ENCODE measurements at regions not wholly inside any gene's neighbourhood (a gene's known extent, or its start where the extent isn't known, plus 50 kb on each side); places are given as distances from the start of the nearest gene placed in this dataset.
"Not testable (repeated sequence)": the region's sequence is repeated elsewhere in the genome, so short reads cannot be mapped to it uniquely, and the experiment has no call there.

GRCh38 chr10:105770524-105771212, 1129.6 kb downstream of the SORCS3 start:
- no peak for DNase-seq

DNA sequence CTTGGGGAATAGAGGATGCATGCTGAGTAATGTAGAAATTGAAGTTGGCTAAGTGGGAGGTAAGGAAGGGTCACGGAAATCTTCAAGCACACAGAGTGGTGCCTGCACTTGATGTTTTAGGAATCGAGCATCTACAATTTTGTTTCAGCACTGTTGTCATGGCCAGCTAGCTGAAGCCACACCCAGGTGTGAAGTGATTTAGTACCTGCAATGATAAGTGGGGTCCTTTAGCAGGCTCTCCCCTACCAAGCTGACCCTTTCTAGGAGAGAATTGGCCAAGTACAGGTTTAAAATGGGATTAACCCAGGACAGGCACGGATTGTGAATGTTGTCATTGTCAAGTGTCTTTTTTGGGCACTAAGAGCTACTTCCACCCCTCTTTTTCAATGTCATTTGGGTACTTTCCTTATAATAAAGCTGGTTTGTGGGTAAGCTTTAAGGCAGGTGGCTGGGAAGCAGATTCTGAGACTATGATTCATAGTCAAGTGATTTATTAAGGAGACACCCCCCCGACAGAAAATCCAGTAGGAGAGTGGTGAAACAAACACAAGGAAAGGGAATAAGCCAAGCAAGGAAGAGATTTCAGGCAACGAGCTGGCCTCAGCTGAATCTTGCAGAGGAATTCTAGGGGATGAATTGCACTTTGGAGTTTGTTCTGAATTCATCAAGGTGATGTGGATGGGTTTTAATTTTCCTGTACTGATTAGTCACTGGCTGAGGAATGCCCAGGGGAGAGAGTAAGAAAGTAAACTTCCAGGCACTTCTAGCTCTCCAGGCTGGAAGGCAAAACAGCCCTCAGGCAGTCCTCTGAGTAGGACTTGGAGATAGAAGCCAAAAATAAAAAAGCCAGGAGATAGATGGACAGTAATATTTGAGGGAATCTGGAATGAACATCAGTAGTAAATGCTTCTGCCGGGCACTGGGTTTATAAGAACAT, 1128.4 kb downstream of the SORCS3 start:
- DNase-seq: no peak

DNA sequence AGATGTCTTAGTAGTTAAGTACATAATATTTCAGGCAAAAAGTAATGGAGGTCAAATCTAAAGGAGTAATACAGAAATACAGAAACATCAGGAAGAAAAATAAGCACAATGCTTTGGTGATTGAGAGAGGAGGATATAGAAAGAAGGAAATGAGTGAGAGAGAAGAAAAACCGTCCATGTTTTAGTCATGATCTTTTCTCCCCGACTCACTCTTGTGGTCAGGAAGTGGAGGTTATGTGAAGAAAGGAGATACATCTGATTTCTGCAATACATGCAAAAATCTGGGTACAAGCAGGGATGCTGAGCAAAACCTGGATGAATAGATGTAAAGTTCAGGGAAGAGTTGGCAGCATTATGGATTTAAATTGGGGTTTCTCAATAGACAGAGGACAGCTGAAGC, 1122.5 kb downstream of the SORCS3 start:
- no peak for DNase-seq

DNA sequence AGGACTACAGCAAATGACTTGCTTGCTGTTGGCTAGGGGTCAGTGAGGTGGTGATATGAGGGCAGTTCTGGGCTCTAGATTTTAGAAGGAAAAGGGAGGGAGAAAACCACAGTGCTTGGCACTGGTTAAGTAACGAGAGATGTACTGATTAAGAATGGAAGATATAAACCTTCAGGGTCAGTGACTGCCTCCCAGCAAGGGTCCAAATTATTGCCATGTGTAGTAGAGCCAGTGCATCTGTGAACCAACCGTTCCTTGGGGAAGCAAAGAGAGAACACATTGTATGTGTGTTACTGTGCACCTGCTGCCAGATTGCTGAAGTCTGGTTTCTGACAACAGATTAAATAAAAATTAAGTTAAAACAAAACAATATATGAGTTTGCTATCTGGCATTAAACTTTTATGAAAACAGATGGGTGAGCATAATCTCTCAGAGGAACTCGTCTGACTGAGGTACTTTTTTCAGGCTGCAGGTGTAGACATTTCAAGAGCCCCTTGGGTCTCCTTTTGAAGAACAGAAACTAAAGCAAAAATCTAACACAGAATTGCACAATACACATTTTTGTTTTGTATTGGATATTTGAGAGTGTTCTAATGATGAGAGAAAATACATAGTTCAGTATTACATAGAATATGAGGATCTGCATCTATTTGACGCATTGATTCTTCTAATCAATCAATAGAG, 1120.6 kb downstream of the SORCS3 start:
- no peak for DNase-seq

DNA sequence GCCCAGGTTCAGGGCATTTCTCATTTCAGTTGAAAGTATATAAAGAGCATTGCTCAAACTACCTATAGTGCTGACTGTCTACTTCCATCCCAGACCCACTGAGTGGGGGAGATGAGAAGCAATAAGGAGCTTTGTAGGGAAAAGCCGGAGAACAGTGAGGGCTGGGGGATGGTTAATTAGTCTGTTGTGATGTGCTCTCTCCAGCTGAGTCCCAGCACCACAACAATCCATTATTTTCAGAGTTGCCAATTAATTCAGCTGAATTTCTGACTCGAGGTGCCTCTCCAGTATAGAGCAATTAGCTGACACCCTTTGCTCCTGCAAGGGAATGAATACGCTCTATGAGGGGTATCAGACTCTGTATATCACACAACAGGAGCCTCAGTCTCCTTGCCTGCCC, 1118.6 kb downstream of the SORCS3 start:
- DNase-seq: no peak

DNA sequence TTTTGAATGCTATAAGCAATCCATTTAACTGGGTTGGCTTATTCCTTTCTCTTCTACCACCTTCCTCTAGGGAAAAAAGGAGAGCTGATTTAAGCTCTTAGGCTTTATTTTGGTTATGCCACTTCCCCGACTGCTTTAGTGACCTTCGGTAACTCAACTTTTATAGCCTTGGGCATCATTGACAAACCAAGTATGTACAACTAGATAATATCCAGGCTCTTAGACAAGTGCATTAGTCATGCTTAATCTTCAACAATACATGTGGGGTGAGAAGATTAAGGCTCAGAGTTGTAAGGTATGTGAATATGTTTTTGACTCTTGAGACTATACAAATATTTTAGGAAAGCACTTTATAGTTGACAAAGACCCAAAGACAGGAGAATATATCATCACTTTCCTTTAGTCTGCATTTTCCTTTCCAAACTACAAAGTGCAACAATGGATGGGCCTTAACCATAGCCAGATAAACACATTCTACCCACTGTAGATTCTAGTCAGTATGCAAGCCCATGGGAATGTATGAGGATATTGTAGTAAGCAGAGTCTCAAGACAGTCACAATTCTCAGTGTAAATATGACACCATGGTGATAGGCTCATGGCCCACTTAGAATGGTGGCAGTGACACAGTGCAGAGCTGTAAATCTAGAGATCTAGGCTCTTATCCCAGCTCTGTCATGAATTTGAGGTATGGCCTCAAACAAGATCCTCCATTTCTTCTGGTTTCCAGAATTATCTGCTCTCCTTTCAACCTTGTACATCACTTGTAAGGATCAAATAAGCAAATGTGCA, 1117.3 kb downstream of the SORCS3 start:
- DNase-seq: no peak

DNA sequence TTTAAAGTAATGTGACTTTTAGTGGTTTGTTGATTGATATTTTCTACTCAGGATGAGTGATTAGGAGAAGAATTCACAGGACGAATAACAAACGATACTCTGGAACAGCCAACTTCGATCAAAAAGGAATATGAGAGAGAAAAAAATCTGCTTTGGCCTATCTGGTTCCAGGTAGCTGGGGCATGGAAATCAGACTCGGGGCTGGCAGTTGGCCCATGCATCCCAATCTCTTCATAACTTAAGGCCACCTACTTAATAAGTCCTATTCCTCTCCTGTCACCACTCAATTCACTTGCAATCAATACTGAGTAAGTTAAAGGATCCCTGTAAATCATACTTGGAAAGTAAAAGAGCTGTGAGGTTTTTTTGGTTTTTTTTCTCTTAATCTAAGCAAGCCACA, 1116.2 kb downstream of the SORCS3 start:
- no peak for DNase-seq

DNA sequence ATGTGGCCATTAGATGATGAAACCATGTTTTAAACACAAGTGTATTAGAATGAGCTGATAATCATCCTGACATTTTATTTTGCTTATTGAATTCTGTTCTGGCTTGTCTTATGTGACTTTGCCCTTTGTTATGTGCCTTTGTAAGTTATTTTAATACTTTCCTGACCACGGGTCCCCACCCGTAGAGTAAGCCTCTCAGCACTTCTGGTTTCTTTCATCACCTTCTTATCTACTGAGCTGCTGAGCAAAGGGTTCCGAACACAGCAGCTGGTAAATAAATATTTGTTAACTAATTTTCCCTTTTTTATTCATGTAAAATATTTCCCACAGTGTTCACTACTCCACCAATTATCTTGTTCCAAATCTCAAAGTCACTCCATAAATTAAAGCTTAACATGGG, 1115.3 kb downstream of the SORCS3 start:
- DNase-seq: no peak

GRCh38 chr10:105751688-105752087, 1110.6 kb downstream of the SORCS3 start:
- DNase-seq: no peak

- no peak for DNase-seq
Measured at GRCh38 chr10:105745596-105746148, 1104.6 kb downstream of the SORCS3 start.

- no peak for DNase-seq
Measured at GRCh38 chr10:105743343-105744056, 1102.4 kb downstream of the SORCS3 start.

DNA sequence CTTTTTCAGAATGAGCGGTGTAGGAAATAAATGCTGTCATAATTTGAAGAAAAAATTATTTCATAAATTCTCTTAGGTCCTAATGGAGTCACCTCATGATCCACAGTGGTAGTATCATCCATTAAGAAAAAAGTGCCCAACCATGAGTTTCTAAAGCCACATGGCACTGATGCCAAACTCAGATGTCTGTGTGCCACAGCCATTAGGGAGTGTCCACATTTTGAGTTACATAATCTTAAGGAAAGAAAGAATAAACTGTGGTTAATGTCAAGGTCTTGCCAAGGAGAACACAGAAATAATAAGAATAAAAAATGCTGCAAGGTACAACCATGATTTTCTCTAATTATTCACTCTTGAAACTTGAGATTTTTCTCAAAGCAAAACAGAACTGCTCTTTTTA, 1101.8 kb downstream of the SORCS3 start:
- no peak for DNase-seq

GRCh38 chr10:105742184-105742583, 1101.1 kb downstream of the SORCS3 start:
- DNase-seq: no peak

- DNase-seq: no peak
Measured at GRCh38 chr10:105734479-105734878, 1093.4 kb downstream of the SORCS3 start.

DNA sequence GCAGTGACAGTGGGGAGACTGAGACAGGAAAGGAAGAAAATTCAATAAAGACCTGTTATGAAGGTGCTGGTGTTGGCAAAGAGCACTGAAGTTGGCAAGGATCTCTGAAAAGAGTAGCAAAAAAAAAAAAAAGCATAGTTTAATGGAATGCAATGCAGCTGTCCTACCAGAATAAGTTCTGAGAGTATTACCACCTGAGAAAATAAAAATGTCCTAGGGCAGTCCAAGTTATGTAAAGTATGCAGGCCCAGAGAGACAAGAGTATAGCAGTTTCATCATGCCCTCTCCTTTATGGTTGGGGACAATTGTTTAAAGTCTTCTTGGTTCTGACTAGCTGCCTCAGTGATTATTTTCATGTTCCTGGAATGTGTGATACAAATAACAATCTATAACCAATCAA, 1092.8 kb downstream of the SORCS3 start:
- no peak for DNase-seq

DNA sequence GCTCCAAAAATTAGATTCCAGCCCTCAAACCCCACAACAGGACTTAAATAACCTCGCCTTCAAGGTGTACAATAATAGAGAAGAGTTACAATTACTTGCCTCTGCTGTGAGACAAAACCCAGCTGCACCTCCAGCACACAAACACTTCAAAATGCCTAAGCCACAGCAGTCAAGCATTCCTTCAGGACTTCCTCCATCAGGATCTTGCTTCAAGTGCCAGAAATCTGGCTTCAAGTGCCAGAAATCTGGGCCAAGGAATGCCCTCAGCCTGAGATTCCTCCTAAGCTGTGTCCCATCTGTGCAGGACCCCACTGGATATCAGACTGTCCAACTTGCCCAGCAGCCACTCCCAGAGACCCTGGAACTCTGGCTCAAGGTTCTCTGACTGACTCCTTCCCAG, 1088.3 kb downstream of the SORCS3 start:
- DNase-seq: no peak

DNA sequence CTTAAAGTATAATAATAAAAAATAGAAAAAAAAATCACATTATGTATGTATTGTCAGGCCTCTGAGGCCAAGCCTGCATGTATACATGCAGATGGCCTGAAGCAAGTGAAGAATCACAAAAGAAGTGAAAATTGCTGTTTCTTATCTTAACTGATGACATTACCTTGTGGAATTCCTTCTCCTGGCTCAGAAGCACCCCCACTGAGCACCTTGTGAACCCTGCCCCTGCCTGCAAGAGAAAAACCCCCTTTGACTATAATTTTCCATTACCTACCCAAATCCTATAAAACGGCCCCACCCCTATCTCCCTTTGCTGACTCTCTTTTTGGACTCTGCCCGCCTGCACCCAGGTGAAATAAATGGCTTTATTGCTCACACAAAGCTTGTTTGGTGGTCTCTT, 1086.5 kb downstream of the SORCS3 start:
- DNase-seq: not testable (repeated sequence)

DNA sequence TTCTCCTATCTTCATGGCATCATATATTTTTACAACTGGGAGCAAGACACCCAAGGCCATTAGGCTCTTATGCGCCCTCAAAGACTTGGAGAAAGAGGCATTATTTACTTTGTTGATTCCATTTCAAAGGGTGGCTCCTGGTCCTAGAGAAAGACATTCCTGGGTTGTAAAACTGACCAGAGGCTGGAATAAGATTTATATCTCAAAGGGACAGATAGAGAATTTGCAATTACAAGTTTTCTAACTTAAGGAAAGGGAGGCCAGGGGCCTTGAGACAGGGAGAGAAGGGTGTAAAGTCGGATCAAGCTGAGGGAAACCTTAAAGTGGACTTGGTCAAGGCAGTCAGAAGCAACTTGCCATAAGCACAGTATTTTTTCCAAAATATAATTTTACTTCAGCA, 1086.0 kb downstream of the SORCS3 start:
- DNase-seq: no peak

GRCh38 chr10:105726149-105726548, 1085.1 kb downstream of the SORCS3 start:
- DNase-seq: no peak

GRCh38 chr10:105725007-105725406, 1083.9 kb downstream of the SORCS3 start:
- no peak for DNase-seq
